NT2/D1 (cell line): ENCODE measurements at regions not wholly inside any gene's neighbourhood (a gene's known extent, or its start where the extent isn't known, plus 50 kb on each side); places are given as distances from the start of the nearest gene placed in this dataset.

Source experiments
- YY1 ChIP-seq: IDR thresholded peaks from 2 replicates; pipeline ENCODE4 v1.6.1; 2011; ENCODE audit not compliant: insufficient read length, insufficient read depth
- ZNF274 ChIP-seq: IDR thresholded peaks from 2 replicates; pipeline ENCODE4 v1.6.1; 2011; ENCODE audit warnings: mild to moderate bottlenecking, low read depth, low read length

GRCh38 chr6:95197590-95197989, 379.7 kb upstream of the MANEA start:
- TF ChIP-seq ZNF274, result no peak
- TF ChIP-seq YY1, result no peak
